ENCODE measurements at regions not wholly inside any gene's neighbourhood (a gene's known extent, or its start where the extent isn't known, plus 50 kb on each side); places are given as distances from the start of the nearest gene placed in this dataset.

DNA sequence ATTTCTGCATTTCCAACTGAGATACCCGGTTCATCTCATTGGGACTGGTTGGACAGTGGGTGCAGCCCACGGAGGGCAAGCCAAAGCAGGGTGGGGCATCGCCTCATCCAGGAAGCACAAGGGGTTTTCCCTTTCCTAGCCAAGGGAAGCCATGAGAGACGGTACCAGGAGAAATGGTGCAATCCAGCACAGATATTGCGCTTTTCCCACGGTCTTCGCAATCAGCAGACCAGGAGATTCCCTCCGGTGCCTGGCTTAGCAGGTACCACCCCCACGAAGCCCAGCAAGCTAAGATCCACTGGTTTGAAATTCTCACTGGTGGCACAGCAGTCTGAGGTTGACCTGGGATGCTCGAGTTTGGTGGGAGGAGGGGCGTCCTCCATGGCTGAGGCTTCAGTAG, 527.0 kb downstream of the TLE1 start:
- TF ChIP-seq, protein P1, sequence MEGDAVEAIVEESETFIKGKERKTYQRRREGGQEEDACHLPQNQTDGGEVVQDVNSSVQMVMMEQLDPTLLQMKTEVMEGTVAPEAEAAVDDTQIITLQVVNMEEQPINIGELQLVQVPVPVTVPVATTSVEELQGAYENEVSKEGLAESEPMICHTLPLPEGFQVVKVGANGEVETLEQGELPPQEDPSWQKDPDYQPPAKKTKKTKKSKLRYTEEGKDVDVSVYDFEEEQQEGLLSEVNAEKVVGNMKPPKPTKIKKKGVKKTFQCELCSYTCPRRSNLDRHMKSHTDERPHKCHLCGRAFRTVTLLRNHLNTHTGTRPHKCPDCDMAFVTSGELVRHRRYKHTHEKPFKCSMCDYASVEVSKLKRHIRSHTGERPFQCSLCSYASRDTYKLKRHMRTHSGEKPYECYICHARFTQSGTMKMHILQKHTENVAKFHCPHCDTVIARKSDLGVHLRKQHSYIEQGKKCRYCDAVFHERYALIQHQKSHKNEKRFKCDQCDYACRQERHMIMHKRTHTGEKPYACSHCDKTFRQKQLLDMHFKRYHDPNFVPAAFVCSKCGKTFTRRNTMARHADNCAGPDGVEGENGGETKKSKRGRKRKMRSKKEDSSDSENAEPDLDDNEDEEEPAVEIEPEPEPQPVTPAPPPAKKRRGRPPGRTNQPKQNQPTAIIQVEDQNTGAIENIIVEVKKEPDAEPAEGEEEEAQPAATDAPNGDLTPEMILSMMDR (IDR thresholded peaks at IDR 0.05): no peak
- TF ChIP-seq POLR2AphosphoS5 (IDR thresholded peaks at IDR 0.05): no peak
- TF ChIP-seq POLR2A (IDR thresholded peaks at IDR 0.05): no peak

All from transverse colon (tissue), 4 donors.